Hepatocyte (in vitro differentiated cells): ENCODE measurements at regions not wholly inside any gene's neighbourhood (a gene's known extent, or its start where the extent isn't known, plus 50 kb on each side); places are given as distances from the start of the nearest gene placed in this dataset.

Experiments
- EZH2 ChIP-seq: fragments of 200-600 bp; sonication (generic); IDR thresholded peaks from 2 replicates; pipeline ENCODE4 v1.6.1; 2016; ENCODE audit warnings: antibody characterized with exemption, mild to moderate bottlenecking, borderline replicate concordance
- EZH2phosphoT487 ChIP-seq: fragments of 200-600 bp; sonication (generic); IDR thresholded peaks from one replicate; pipeline ENCODE4 v1.6.1; 2018; ENCODE audit warnings: antibody characterized with exemption, mild to moderate bottlenecking, low read depth, moderate library complexity; ENCODE audit not compliant: unreplicated experiment, severe bottlenecking
- TF ChIP-seq, protein P1 (sequence below): fragments of 200-600 bp; sonication (generic); IDR thresholded peaks from 2 replicates; pipeline ENCODE4 v1.5.1; 2016; ENCODE audit warnings: antibody characterized with exemption, mild to moderate bottlenecking; ENCODE audit not compliant: poor library complexity

GRCh38 chr20:47886454-47887041 lies 101.3 kb upstream of the SULF2 start:
- TF ChIP-seq, protein P1, sequence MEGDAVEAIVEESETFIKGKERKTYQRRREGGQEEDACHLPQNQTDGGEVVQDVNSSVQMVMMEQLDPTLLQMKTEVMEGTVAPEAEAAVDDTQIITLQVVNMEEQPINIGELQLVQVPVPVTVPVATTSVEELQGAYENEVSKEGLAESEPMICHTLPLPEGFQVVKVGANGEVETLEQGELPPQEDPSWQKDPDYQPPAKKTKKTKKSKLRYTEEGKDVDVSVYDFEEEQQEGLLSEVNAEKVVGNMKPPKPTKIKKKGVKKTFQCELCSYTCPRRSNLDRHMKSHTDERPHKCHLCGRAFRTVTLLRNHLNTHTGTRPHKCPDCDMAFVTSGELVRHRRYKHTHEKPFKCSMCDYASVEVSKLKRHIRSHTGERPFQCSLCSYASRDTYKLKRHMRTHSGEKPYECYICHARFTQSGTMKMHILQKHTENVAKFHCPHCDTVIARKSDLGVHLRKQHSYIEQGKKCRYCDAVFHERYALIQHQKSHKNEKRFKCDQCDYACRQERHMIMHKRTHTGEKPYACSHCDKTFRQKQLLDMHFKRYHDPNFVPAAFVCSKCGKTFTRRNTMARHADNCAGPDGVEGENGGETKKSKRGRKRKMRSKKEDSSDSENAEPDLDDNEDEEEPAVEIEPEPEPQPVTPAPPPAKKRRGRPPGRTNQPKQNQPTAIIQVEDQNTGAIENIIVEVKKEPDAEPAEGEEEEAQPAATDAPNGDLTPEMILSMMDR, result no peak
- no peak for TF ChIP-seq EZH2phosphoT487
- no peak for TF ChIP-seq EZH2
